ENCODE measurements at regions not wholly inside any gene's neighbourhood (a gene's known extent, or its start where the extent isn't known, plus 50 kb on each side); places are given as distances from the start of the nearest gene placed in this dataset.
"Not testable (repeated sequence)": the region's sequence is repeated elsewhere in the genome, so short reads cannot be mapped to it uniquely, and the experiment has no call there.

- intact Hi-C loops (cut with DNase I; ENCODE audit: low total_unique reads), result no loop called here
- no peak for DNase-seq (ENCODE audit: low spot score in 2 of 2)
- TF ChIP-seq, protein P1, sequence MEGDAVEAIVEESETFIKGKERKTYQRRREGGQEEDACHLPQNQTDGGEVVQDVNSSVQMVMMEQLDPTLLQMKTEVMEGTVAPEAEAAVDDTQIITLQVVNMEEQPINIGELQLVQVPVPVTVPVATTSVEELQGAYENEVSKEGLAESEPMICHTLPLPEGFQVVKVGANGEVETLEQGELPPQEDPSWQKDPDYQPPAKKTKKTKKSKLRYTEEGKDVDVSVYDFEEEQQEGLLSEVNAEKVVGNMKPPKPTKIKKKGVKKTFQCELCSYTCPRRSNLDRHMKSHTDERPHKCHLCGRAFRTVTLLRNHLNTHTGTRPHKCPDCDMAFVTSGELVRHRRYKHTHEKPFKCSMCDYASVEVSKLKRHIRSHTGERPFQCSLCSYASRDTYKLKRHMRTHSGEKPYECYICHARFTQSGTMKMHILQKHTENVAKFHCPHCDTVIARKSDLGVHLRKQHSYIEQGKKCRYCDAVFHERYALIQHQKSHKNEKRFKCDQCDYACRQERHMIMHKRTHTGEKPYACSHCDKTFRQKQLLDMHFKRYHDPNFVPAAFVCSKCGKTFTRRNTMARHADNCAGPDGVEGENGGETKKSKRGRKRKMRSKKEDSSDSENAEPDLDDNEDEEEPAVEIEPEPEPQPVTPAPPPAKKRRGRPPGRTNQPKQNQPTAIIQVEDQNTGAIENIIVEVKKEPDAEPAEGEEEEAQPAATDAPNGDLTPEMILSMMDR (IDR thresholded peaks at IDR 0.05), result no peak
- TF ChIP-seq POLR2A (IDR thresholded peaks at IDR 0.05), result no peak
Measured at GRCh38 chr1:60916199-60916598, 166.2 kb upstream of the NFIA start.

GRCh38 chr1:60915441-60915840, 166.9 kb upstream of the NFIA start:
- TF ChIP-seq POLR2A (IDR thresholded peaks at IDR 0.05), result no peak
- TF ChIP-seq, protein P1 (IDR thresholded peaks at IDR 0.05), result no peak
- DNase-seq (ENCODE audit: low spot score in 2 of 2), result no peak
- intact Hi-C loops (cut with DNase I; ENCODE audit: low total_unique reads), result no loop called here
- H3K4me3 ChIP-seq (ENCODE audit: low read depth, poor library complexity, severe bottlenecking), result no peak overlapping the region
- 91 to 92% methylated on average over 6 of the region's 6 CpGs for WGBS, 2 donors

More at GRCh38 chr1:60916199-60916598, 166.2 kb upstream of the NFIA start:
- H3K4me3 ChIP-seq (ENCODE audit: low read depth, poor library complexity, severe bottlenecking), result no peak overlapping the region

GRCh38 chr1:60914982-60915381, 167.4 kb upstream of the NFIA start:
- TF ChIP-seq, protein P1 (IDR thresholded peaks at IDR 0.05), result no peak
- no peak for TF ChIP-seq POLR2A (IDR thresholded peaks at IDR 0.05)
- no peak for DNase-seq (ENCODE audit: low spot score in 2 of 2)
- H3K4me3 ChIP-seq (ENCODE audit: low read depth, poor library complexity, severe bottlenecking), result no peak overlapping the region
- 75 to 81% methylated on average over 3 of the region's 3 CpGs for WGBS, 2 donors
- intact Hi-C loops (cut with DNase I; ENCODE audit: low total_unique reads), result no loop called here

- H3K4me3 ChIP-seq (ENCODE audit: low read depth, poor library complexity, severe bottlenecking); intact Hi-C loops (cut with DNase I; ENCODE audit: low total_unique reads); DNase-seq (ENCODE audit: low spot score in 2 of 2): not testable (repeated sequence)
- WGBS, 2 donors, result 52 to 79% methylated on average over 2 of the region's 2 CpGs
Measured at GRCh38 chr1:60913708-60914107, 168.7 kb upstream of the NFIA start.

- intact Hi-C loops (cut with DNase I; ENCODE audit: low total_unique reads), result no loop called here
- no peak overlapping the region for H3K4me3 ChIP-seq (ENCODE audit: low read depth, poor library complexity, severe bottlenecking)
- TF ChIP-seq, protein P1 (IDR thresholded peaks at IDR 0.05), result no peak
- TF ChIP-seq POLR2A (IDR thresholded peaks at IDR 0.05), result no peak
- 68 to 91% methylated on average over 3 of the region's 3 CpGs for WGBS, 2 donors
- DNase-seq (ENCODE audit: low spot score in 2 of 2), result no peak
Measured at GRCh38 chr1:60913039-60913438, 169.3 kb upstream of the NFIA start.

- intact Hi-C loops (cut with DNase I; ENCODE audit: low total_unique reads), result no loop called here
- DNase-seq (ENCODE audit: low spot score in 2 of 2), result peak in 1 of 2 donors; percentile 35
- 46 to 51% methylated on average over 9 of the region's 9 CpGs for WGBS, 2 donors
- no peak for TF ChIP-seq POLR2A (IDR thresholded peaks at IDR 0.05)
- TF ChIP-seq, protein P1 (IDR thresholded peaks at IDR 0.05), result no peak
- no peak overlapping the region for H3K4me3 ChIP-seq (ENCODE audit: low read depth, poor library complexity, severe bottlenecking)
Measured at GRCh38 chr1:60911966-60912697, 170.2 kb upstream of the NFIA start.

Data from lower leg skin (tissue), 4 donors.